Dedifferentiated amniotic fluid mesenchymal stem cell (primary cell): ENCODE measurements at regions not wholly inside any gene's neighbourhood (a gene's known extent, or its start where the extent isn't known, plus 50 kb on each side); places are given as distances from the start of the nearest gene placed in this dataset.
"Not testable (repeated sequence)": the region's sequence is repeated elsewhere in the genome, so short reads cannot be mapped to it uniquely, and the experiment has no call there.

ENCODE experiments used
- DNase-seq: peaks from one replicate; pipeline ENCODE4 v3.0.0-alpha.2; 2016; ENCODE audit errors: extremely low spot score

DNA sequence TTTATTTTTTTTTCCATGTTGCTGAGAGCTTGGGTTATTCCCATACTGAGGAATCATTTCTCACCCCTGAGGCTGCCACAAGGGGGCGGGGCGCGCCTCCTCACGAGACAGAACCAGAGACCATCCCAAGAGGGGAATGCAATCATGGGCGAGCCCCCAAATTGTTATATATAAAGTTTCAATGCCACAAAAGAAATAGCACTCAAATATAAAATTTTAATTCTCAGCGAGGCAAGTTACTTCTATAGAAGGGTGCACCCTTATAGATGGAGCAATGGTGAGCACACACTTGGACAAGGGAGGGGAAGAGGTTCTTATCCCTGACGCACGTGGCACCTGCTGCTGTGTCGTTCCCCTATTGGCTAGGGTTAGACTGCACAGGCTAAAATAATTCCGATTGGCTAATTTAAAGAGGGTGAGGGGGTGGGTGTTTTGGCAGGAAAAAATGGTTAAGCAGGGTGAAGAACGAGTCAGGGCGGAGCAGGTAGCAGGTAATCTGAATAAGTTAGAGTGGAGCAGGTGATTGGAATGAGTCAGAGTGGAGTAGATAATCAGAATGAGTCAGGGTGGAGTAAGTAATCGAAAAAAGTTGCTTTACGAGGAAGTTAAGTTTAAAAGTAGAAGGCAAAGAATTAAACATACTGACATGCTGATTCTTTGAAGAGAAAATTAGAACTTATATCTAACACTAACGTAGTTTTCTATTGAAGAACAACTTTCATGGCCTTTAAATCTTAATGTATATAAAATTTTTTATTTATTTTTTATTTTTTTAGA, 177.5 kb downstream of the MTCL1 start:
- no peak for DNase-seq

DNA sequence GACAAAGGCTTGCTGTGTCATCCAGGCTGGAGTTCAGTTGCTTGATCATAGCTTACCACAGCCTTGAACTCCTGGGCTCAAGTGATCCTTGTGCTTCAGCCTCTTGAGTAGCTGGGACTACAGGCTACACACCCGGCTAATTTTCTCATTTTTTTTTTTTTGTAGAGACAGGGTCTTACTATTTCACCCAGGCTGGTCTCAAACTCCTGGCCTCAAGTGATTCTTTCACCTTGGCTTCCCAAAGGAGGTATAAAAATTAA, 178.0 kb downstream of the MTCL1 start:
- DNase-seq = no peak

DNA sequence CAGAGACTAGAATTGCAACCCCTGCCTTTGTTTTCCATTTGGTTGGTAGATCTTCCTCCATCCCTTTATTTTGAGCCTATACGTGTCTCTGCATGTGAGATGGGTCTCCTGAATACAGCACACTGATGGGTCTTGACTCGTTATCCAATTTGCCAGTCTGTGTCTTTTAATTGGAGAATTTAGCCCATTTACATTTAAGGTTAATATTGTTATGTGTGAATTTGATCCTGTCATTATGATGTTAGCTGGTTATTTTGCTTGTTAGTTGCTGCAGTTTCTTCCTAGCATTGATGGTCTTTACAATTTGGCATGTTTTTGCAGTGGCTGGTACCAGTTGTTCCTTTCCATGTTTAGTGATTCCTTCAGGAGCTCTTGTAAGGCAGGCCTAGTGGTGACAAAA, 182.5 kb downstream of the MTCL1 start:
- not testable (repeated sequence) for DNase-seq

DNA sequence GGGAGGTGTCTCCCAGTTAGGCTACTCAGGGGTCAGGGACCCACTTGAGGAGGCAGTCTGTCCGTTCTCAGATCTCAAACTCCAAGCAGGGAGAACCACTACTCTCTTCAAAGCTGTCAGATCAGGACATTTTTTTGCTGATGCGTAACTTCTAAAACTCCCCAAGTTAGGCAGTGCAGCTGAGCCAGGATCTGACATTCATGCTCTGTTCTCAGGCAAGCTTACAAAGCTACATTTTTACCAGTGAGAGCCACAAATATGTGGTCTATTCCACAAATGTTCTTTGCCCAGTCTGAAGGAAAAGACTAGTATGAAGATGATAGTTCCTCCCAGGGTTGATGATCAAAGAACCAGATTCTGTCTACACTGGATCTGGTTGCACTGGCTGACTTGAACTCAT, 184.1 kb downstream of the MTCL1 start:
- no peak for DNase-seq

DNA sequence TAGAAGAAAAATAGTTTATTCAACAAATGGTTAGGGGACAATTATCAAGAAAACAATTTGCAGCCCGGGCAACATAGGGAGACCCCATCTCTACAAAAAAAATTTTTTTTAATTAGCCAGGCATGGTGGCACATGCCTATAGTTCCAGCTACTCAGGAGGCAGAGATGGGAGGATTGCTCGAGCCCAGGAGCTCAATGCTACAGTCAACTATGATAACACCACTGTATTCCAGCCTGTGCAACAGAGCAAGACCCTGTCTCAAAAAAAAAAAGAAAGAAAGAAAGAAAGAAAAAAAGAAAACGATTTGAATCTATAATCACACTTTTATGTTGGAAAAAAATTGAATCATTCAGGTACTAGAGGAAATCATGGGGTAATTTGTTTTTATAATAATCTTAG, 185.1 kb downstream of the MTCL1 start:
- DNase-seq = not testable (repeated sequence)

DNA sequence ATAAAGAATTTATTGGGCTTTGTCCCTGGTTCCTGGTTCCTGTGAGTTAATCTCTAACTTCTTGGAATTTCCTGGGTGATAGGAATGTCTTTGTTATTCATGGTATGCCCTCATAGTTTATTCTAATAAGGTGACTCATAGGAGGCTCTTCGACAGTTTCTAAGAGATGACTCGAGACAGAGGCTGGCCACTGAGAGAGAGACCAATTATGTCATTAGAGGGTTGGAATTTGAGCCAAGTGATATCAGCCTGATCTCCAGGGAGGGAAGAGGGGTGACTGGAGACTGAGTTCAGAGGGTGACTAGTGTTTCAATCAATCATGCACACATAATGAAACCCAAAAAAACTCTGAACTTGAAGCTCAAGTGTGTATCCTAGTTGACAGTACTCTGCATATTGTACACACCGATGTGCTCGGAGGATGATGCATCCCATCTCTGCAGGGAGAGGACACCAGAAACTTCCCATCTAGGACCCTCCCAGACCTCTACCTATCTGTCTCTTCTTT, 185.7 kb downstream of the MTCL1 start:
- peak; percentile 95 for DNase-seq

DNA sequence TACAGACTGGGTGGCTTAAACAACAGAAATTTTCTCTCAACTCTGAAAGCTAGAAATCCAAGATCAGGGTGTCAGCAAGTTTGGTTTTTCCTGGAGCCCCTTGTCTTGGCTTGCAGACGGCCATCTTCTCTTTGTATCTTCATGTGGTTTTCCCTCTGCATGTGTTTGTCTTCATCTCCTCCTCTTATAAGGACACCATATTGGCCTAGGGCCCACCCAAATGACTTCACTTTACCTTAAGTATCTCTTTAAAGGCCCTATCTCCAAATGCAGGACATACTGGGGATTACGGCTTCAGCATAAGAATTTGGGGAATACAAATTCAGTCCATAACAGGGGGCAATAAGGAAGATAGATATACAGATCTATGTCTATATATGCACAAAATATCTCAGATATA, 187.9 kb downstream of the MTCL1 start:
- DNase-seq = no peak

DNA sequence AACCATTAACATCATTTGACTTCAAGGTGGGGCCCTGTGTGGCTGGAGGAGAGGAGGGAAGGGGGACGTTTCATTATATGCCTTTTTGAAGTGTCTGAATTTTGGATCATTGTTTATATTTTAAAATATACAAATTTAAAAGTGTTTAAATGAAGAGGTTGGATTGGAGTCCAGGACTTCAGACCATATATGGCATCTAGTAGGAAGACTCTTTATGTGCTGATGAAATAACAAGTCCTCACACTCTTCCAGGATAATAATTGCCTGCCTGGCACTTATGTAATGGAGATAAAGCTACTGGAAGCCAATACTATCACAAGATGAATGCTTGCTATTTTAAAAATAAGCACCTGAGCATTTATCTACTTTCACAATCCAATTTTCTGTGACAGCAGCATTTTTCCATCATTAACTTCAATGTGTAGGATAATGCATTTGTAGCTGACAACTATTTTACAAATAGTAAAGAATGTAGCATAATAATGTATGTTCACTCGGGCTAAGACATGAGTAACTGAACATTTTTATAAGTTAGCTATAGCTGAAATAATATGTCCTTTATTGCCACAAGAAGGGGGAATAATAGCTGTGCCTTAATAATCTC, 188.4 kb downstream of the MTCL1 start:
- no peak for DNase-seq

DNA sequence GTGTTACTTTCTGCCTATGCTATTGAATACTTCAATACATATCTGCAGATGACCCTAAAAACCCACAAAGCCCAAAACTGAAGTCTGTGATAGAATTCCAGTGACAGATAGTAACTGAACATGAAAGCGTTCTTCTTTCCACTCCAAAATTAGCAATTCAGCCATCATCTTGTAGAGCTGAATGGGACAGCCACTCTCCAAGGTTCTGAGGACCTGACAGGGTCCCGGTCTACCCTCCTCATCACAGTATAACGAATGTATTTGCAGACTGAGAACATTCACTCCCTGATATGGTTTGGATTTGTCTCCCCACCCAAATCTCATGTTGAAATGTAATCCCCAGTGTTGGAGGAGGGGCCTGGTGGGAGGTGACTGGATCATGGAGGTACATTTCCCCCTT, 189.5 kb downstream of the MTCL1 start:
- no peak for DNase-seq

DNA sequence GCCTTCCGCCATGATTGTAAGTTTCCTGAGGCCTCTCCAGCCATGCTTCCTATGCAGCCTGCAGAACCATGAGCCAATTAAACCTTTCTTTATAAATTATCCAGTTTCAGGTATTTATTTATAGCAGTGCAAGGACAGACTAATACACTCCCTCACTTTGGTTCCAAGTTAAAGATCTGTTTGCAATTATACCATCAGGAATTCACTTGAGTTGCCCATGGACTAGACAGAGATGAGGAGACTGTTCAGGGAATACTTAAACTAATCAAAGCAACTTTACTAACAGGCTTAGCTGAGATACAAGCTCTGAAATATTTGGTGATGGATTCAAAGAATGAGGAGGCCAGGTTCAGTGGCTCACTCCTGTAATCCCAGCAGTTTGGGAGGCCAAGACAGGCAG, 190.0 kb downstream of the MTCL1 start:
- no peak for DNase-seq

DNA sequence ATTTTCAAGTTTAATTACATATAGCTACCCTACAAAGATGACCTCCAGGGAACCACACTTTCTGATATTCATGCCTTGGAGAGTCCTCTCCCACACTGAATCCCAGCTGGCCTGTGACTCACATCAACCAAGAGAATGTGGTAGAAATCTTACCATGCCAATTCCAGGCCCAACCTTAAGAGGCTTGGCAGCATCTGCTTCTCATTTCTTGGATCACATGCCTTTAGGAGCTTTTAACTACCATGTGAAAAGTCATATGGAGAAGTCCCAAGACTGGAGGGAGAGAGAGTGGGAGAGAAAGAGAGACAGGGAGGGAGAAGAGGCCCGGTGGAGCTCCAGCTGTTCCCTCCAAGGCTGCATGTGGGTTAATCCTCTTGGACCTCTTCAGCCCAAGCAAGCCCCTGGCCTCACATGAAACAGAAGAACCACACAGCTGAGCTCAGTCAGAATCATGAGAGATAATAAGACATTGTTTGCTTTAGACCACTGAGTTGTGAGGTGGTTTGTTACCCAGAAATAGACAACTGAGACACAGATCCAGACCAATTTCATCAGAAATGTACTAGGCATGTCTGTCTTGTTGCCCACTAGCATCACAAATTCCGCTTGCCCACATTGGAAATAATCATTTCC, 190.7 kb downstream of the MTCL1 start:
- DNase-seq = peak; percentile 34

DNA sequence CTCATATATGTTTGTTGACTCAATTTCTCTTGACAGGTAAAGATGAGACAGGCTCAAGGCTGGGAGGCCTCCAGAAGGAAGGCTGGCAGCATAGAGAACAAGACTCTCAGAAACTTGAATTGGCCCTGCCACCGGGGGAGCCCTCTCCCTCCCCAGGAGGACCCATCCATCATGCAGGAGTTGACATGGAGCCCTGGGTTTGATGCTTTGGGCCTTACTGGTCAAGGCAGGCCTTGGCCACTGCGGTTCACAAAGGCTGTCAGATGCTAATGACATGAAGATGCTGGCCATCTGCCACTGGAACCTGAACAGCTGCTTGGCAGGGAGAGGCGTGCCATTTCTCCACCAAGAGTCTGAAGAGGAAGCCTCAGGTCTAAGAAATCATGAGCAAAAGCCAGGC, 193.6 kb downstream of the MTCL1 start:
- no peak for DNase-seq

DNA sequence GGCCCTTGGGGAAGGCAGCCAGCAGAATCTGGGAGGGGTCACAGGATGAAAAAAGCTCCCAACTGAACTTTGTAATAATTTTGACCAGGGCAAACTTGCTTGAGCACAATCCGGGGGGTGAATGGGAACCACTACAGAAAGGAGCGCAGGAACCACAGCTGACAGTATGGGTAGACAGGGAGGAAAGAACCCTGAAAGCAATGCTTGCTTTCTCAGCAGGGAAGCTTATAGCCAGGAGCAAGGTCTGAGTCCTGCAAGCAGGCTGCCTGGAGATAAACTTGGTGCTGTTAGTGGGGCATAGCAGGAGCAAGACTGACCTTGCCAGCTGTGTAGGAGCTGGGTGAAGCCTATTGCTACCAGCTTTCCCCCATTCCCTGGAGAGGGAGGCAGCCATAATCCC, 195.2 kb downstream of the MTCL1 start:
- no peak for DNase-seq

DNA sequence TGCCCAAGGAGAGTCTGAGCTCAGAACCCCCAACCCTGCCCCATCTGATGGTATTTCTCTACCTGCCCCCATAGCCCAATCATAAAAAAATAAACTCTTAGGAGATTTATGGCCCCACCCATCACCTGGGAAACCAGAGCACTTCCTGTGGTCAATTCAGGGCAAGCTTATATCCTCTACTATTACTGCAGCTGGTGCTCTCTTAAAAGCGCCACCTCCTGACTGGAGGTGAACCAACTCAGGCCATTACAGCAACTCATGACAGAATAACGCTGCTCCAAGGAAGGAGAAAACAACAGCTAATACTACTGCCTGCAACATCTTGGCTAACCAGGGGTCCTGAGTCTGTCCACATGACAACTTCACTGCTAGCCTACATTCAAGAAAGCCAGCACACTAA, 195.7 kb downstream of the MTCL1 start:
- no peak for DNase-seq

DNA sequence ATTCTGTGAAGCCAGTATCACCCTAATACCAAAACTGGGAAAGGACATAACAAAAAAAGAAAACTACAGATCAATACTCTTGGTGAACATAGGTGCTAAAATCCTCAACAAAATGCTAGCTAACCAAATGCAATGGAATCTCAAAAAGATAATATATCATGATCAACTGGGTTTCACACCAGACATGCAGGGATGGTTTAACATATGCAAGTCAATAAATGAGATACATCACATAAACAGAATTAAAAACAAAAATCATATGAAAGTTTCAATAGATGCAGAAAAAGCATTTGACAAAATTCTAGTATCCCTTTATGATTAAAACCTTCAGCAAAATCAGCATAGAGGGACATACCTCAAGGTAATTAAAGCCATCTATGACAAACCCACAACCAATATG, 198.2 kb upstream of the NDUFV2 start:
- no peak for DNase-seq

DNA sequence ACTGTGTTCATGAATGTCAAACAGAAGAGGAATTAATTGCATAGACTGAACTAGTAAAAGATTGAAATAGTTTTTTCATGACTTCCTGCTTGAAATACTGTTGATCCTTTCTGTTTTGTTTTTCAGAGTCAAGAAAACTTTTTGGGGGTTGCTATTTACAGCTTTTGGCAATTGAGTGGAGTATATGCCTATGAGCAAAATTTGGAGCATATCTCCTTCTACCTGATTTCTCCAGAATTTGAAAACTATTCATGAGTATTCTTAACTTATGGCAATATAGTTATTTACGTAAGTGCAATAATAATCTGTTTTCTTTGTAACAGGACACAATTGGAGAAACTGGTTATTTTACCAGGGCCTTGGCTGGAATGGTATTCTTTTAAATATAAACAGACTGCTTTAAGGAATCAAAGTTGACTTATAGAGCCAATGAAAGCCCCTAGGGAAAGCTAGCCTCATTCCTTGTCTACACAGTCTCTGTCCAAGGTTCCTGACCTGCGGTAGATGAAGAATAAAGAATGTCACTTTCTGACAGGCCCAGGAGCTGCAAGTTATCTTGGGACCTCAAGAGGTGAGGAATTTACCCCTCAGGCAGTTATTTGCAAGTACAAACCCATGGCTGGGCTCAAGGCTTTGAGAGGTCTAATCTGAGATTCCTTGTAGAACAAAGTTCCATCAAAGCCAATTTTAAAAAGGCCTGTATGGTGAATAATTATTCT, 193.5 kb upstream of the NDUFV2 start:
- DNase-seq = no peak

DNA sequence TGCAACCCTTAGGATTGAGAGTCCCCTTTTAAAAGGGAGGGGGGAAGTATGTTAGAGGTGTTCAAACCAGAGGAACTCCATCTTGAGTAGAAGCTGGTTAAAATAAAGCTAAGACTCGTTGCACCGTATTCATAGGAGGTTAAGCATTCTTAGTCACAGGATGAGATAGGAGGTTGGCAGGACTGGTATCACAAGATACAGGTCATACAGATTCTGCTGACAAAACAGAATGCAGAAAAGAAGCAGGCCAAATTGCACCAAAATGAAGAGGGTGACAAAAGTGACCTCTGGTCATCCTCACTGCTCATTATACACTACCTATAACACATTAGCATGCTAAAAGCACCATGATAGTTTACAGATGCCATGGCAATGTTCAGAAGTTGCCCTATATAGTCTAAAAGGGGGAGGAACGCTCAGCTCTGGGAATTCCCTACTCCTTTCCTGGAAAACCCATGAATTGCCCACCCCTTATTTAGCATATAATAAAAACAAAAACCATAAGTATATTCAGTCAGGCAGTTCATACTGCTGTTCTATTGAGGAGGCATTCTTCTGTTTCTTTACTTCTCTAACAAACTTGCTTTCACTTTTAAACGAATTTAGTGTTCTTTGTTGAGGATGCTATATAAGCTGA, 192.2 kb upstream of the NDUFV2 start:
- DNase-seq = no peak

DNA sequence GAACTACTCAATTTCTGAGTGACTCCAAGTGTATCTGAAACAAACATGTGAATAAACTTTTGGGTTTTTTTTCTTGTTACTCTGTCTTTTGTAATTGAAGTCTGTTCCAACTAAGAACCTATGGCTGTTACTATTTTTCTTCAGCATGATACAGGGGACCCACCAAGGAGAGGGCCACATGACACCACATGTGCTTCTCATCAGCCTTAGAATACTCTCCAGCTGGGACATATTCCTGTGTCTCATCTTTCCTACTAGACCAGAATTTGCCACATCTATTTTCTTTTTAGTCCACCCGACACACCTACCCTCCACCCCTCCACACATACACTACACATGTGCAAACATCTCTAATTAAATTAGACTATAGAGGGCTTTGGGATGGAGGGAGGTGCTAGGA, 191.7 kb upstream of the NDUFV2 start:
- DNase-seq = no peak

DNA sequence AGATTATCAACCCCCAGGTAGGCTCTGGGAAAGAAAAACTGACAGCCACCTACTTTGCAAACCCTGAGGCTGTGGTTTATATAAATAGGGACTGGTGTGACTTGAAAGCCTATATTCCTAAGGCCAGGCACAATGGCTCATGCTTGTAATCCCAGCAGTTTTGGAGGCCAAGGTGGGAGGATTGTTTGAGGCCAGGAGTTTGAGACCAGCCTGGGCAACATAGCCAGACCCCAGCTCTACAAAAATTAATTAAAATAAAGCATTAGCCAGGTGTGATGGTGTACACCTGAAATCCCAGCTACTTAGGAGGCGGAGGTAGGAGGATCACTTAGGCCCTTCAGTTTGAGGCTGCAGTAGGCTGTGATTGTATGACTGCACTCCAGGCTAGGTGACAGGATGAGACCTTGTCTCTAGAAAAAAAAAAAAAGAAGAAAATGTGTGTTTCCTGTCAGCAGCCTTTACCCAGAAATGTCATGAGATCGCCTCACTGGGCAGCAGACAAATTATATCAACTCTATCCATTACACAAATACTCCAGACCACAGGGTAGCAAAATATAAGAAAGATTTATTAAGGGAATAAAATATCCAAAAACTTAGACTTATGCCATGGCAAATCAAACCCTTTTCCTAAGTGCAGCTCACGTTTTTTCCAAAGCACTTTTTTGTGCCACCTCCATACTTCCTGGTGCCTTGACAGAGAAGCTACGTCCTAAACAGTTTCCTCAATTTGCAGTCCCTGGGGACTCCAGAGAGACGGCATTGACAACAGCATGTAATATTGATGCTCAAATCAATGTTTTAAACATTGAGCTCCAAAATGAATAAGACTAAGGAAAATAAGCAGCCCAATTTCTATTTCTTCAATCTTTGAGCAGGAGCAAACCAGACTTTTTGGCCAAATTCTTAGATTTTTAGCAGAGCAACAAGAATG, 190.8 kb upstream of the NDUFV2 start:
- DNase-seq = no peak

DNA sequence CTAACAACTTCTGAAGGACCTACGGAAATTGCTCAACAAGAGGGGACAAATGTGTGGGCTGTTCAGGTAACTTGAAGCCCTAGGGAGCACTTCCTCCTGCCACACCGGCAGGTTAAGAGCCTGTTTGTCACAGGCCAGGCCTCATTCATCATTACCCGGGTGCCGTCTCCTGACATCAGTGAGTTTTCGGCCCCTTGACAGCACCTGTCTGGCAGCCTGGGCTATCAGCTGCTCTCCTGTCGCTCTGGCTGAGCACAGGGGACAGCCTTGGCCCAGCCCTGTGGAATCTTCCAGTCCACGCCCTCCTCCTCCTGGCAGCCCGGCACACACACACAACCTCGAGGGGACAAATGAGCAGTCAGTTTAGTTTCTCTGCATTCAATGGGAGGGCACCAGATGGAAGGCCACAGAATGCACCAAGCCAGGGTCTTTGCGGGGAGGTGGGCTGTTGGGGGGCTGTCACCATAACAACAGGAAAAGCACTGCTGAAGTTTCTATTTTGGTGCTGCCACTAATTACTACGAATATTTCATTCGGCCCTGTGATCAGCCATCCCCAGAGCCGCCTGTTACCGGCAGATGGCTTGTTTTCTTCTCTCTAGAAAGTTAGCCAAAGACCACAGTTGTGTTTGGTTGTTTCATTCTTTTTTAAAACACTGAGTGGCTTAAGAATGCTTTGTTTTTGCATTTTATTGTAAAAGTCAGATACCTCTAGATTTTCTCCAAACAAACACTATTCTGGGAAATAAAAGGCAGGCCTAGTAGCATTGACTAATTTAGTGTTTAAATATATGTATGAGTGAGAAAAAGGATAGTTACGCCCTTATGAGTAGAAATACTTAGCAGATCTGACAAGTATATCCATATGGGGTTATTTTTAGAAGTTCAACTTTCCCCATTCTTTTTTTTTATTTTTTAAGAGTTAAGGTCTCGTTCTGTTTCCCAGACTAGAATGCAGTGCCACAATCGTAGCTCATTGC, 189.9 kb upstream of the NDUFV2 start:
- DNase-seq = no peak
